H9 (cell line): ENCODE measurements at regions not wholly inside any gene's neighbourhood (a gene's known extent, or its start where the extent isn't known, plus 50 kb on each side); places are given as distances from the start of the nearest gene placed in this dataset.

ENCODE experiments used
- DNase-seq: peaks from one replicate; pipeline ENCODE4 v3.0.0-alpha.2; 2017
- H2AFZ ChIP-seq: one replicate; pipeline ENCODE4 v1.6.1; 2013; ENCODE audit warnings: mild to moderate bottlenecking, low read length, control low read depth, moderate library complexity
- H2AK5ac ChIP-seq: 2 replicates; pipeline ENCODE4 v1.6.1; 2013; ENCODE audit warnings: low read length, control low read depth, mixed read lengths; ENCODE audit not compliant: insufficient read length
- H2BK120ac ChIP-seq: one replicate; pipeline ENCODE4 v1.6.1; 2013; ENCODE audit warnings: low read depth, mild to moderate bottlenecking, low read length, control low read depth, inconsistent platforms; ENCODE audit not compliant: poor library complexity, severe bottlenecking
- H2BK12ac ChIP-seq: 2 replicates; pipeline ENCODE4 v1.6.1; 2013; ENCODE audit warnings: low read length, control low read depth, mixed read lengths, low read depth; ENCODE audit not compliant: insufficient read length
- H2BK15ac ChIP-seq: 2 replicates; pipeline ENCODE4 v1.6.1; 2013; ENCODE audit warnings: low read depth, low read length, control low read depth
- H2BK20ac ChIP-seq: one replicate; pipeline ENCODE4 v1.6.1; 2013; ENCODE audit warnings: low read depth, mild to moderate bottlenecking, low read length, control low read depth, inconsistent platforms; ENCODE audit not compliant: poor library complexity, severe bottlenecking
- H2BK5ac ChIP-seq: 2 replicates; pipeline ENCODE4 v1.6.1; 2013; ENCODE audit warnings: low read length, control low read depth, mixed read lengths; ENCODE audit not compliant: insufficient read length
- H3K14ac ChIP-seq: 2 replicates; pipeline ENCODE4 v1.6.1; 2013; ENCODE audit warnings: low read length, control low read depth; ENCODE audit not compliant: insufficient read depth
- H3K18ac ChIP-seq: 2 replicates; pipeline ENCODE4 v1.6.1; 2013; ENCODE audit warnings: low read depth, mild to moderate bottlenecking, mixed read lengths, low read length, control low read depth; ENCODE audit not compliant: insufficient read length
- H3K23ac ChIP-seq: 2 replicates; pipeline ENCODE4 v1.6.1; 2013; ENCODE audit warnings: low read length, control low read depth, mixed read lengths, low read depth; ENCODE audit not compliant: insufficient read length
- H3K23me2 ChIP-seq: 2 replicates; pipeline ENCODE4 v1.6.1; 2013; ENCODE audit warnings: low read depth, mild to moderate bottlenecking, mixed read lengths, low read length, control low read depth; ENCODE audit not compliant: insufficient read length, poor library complexity, severe bottlenecking
- H3K27ac ChIP-seq: 2 replicates; pipeline ENCODE4 v1.5.1; 2013; ENCODE audit warnings: low read length, control low read depth, mixed read lengths, low read depth; ENCODE audit not compliant: insufficient read length
- H3K27me3 ChIP-seq: 2 replicates; pipeline ENCODE4 v1.6.1; 2013; ENCODE audit warnings: low read length, control low read depth, inconsistent platforms; ENCODE audit not compliant: insufficient read depth
- H3K4ac ChIP-seq: 2 replicates; pipeline ENCODE4 v1.6.1; 2013; ENCODE audit warnings: low read depth, mild to moderate bottlenecking, control low read depth, inconsistent platforms, low read length, moderate library complexity
- H3K4me1 ChIP-seq: 2 replicates; pipeline ENCODE4 v1.6.1; 2013; ENCODE audit warnings: low read length, control low read depth, inconsistent platforms; ENCODE audit not compliant: insufficient read depth
- H3K4me2 ChIP-seq: 2 replicates; pipeline ENCODE4 v1.6.1; 2013; ENCODE audit warnings: low read length, control low read depth, mixed read lengths; ENCODE audit not compliant: insufficient read length, insufficient read depth
- H3K56ac ChIP-seq: 2 replicates; pipeline ENCODE4 v1.6.1; 2013; ENCODE audit warnings: low read depth, mild to moderate bottlenecking, mixed read lengths, low read length, control low read depth; ENCODE audit not compliant: insufficient read length
- H3K79me1 ChIP-seq: 2 replicates; pipeline ENCODE4 v1.6.1; 2013; ENCODE audit warnings: low read depth, mild to moderate bottlenecking, moderate library complexity, low read length, control low read depth, inconsistent platforms; ENCODE audit not compliant: insufficient read depth, poor library complexity, severe bottlenecking
- H3K79me2 ChIP-seq: 2 replicates; pipeline ENCODE4 v1.6.1; 2013; ENCODE audit warnings: low read length, control low read depth, inconsistent platforms; ENCODE audit not compliant: insufficient read depth
- H3K9ac ChIP-seq: 2 replicates; pipeline ENCODE4 v1.6.1; 2013; ENCODE audit warnings: low read length, control low read depth, mixed read lengths; ENCODE audit not compliant: insufficient read length; ENCODE audit errors: extremely low read depth
- H3K9me3 ChIP-seq: one replicate; pipeline ENCODE4 v1.6.1; 2013; ENCODE audit warnings: low read depth, low read length, inconsistent platforms; ENCODE audit not compliant: control insufficient read depth
- H3T11ph ChIP-seq: one replicate; pipeline ENCODE4 v1.6.1; 2013; ENCODE audit warnings: mild to moderate bottlenecking, low read length, control low read depth, inconsistent platforms
- H4K20me1 ChIP-seq: one replicate; pipeline ENCODE4 v1.6.1; 2013; ENCODE audit not compliant: control insufficient read depth, insufficient read length, insufficient read depth
- H4K5ac ChIP-seq: 2 replicates; pipeline ENCODE4 v1.6.1; 2013; ENCODE audit warnings: low read depth, mild to moderate bottlenecking, mixed read lengths, low read length, control low read depth; ENCODE audit not compliant: insufficient read length
- H4K8ac ChIP-seq: replicated peaks from 2 replicates; pipeline ENCODE4 v1.6.1; 2013; ENCODE audit warnings: low read length, control low read depth, mixed read lengths, low read depth; ENCODE audit not compliant: insufficient read length
- H4K91ac ChIP-seq: 2 replicates; pipeline ENCODE4 v1.6.1; 2013; ENCODE audit warnings: low read depth, mild to moderate bottlenecking, moderate library complexity, mixed read lengths, low read length, control low read depth; ENCODE audit not compliant: insufficient read length
- H3K27ac Mint-ChIP-seq, 3 experiments: 2 replicates in 2 of 3; 3 replicates in 1 of 3; pipeline ENCODE4 v1.8.0; 2020 to 2021; ENCODE audit warnings: mixed read lengths in 3 of 3, mild to moderate bottlenecking in 1 of 3, moderate library complexity in 1 of 3
- H3K27me3 Mint-ChIP-seq: 2 replicates; pipeline ENCODE4 v1.8.0; 2021; ENCODE audit warnings: low read depth, mild to moderate bottlenecking, moderate library complexity, mixed read lengths
- H3K36me3 Mint-ChIP-seq, 3 experiments: 2 replicates in 2 of 3; 3 replicates in 1 of 3; pipeline ENCODE4 v1.8.0; 2020 to 2021; ENCODE audit warnings: low read depth in 3 of 3, mixed read lengths in 3 of 3; ENCODE audit not compliant: insufficient read depth in 1 of 3
- H3K4me1 Mint-ChIP-seq, 2 experiments: 2 replicates each; pipeline ENCODE4 v1.8.0; 2020; ENCODE audit warnings: mixed read lengths in 2 of 2
- H3K4me3 Mint-ChIP-seq, 2 experiments: 2 replicates in 1 of 2; 3 replicates in 1 of 2; pipeline ENCODE4 v1.8.0; 2020 to 2021; ENCODE audit warnings: mild to moderate bottlenecking in 2 of 2, mixed read lengths in 2 of 2, moderate library complexity in 1 of 2
- H3K9me3 Mint-ChIP-seq, 2 experiments: 2 replicates in 1 of 2; 3 replicates in 1 of 2; pipeline ENCODE4 v1.8.0; 2020; ENCODE audit warnings: mild to moderate bottlenecking in 2 of 2, mixed read lengths in 2 of 2, moderate library complexity in 1 of 2
- WGBS: extraction: QIAGEN DNeasy Blood & Tissue Kit; methylation state at CpG from one replicate; pipeline ENCODE4 v1.1.7; 2013; ENCODE audit warnings: missing lambda C conversion rate, low lambda C conversion rate, mixed read lengths; ENCODE audit not compliant: insufficient read length; ENCODE audit errors: extremely low coverage; 5-methylcytosine and 5-hydroxymethylcytosine counted together
- TF ChIP-seq, protein P1 (sequence below): fragments of 200-600 bp; sonication (generic); conservative IDR thresholded peaks from 3 replicates; pipeline ENCODE4 v1.8.0; 2021; ENCODE audit warnings: antibody characterized with exemption, mild to moderate bottlenecking

DNA sequence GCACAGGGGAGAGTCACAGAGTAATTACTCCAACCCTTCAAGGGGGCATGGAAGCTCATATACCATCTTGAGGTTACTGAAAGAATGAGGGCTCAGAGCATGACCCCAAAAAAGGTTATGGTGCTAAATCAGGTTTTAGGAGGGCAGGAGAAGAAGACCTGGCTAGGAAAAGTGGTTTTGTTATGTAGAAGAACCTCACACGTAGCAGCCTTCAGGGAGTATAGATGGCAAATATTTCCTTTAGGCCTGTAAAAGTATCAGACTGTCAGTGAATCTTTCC is 102.0 kb upstream of the PDE5A start:
- Mint-ChIP-seq H3K36me3 (no peaks in the 10 kb centered on the region; a peak in 3 of 7 replicates), H3K9me3 (peaks cover 0 to 5% of the 10 kb centered on the region in 2 experiments; a peak in 2 of 5 replicates), H3K4me1 (peaks cover 17 to 18% of the 10 kb centered on the region in 2 experiments), H3K27ac (peak overlapping the region in 2 of 3 experiments; percentile 9 to 23; a peak in 2 of 7 replicates), H3K4me3 (no peak overlapping the region), H3K27me3 (no peaks in the 10 kb centered on the region)
- Histone ChIP-seq H2BK120ac (no peak overlapping the region), H3K79me1 (no peaks in the 10 kb centered on the region), H3K18ac (no peak overlapping the region), H4K8ac (no peak overlapping the region), H3K4me2 (no peak overlapping the region), H3K23ac (no peak overlapping the region), H4K91ac (no peak overlapping the region), H3K27ac (no peak overlapping the region), H3K9me3 (no peaks in the 10 kb centered on the region), H3K27me3 (no peaks in the 10 kb centered on the region), H2AFZ (no peak overlapping the region), H2BK15ac (no peak overlapping the region), H3K14ac (no peak overlapping the region), H4K5ac (no peak overlapping the region), H2BK20ac (no peak overlapping the region), H4K20me1 (no peaks in the 10 kb centered on the region), H3K56ac (no peak overlapping the region), H3K9ac (no peak overlapping the region), H2BK12ac (no peak overlapping the region), H3K23me2 (no peaks in the 10 kb centered on the region), H2AK5ac (no peak overlapping the region), H2BK5ac (no peak overlapping the region), H3T11ph (no peak overlapping the region), H3K4me1 (no peaks in the 10 kb centered on the region; the same call in 1 of the 2 replicates), H3K79me2 (no peaks in the 10 kb centered on the region), H3K4ac (no peak overlapping the region)
- WGBS: no CpG with 5 or more reads among the region's 1 CpG
- TF ChIP-seq, protein P1, sequence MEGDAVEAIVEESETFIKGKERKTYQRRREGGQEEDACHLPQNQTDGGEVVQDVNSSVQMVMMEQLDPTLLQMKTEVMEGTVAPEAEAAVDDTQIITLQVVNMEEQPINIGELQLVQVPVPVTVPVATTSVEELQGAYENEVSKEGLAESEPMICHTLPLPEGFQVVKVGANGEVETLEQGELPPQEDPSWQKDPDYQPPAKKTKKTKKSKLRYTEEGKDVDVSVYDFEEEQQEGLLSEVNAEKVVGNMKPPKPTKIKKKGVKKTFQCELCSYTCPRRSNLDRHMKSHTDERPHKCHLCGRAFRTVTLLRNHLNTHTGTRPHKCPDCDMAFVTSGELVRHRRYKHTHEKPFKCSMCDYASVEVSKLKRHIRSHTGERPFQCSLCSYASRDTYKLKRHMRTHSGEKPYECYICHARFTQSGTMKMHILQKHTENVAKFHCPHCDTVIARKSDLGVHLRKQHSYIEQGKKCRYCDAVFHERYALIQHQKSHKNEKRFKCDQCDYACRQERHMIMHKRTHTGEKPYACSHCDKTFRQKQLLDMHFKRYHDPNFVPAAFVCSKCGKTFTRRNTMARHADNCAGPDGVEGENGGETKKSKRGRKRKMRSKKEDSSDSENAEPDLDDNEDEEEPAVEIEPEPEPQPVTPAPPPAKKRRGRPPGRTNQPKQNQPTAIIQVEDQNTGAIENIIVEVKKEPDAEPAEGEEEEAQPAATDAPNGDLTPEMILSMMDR: no peak
- DNase-seq: no peak
